Vagina (tissue), 2 donors: ENCODE measurements at regions not wholly inside any gene's neighbourhood (a gene's known extent, or its start where the extent isn't known, plus 50 kb on each side); places are given as distances from the start of the nearest gene placed in this dataset.

Experiments
- DNase-seq, 2 donors: peaks; one replicate each; pipeline ENCODE4 v3.0.0-alpha.2; 2017; ENCODE audit errors: extremely low spot score in 2 of 2
- H3K27ac ChIP-seq: fragments of 200-600 bp; sonication (generic); one replicate; pipeline ENCODE4 v1.5.1; 2019
- H3K27me3 ChIP-seq: fragments of 200-600 bp; sonication (generic); one replicate; pipeline ENCODE4 v1.5.1; 2019
- H3K36me3 ChIP-seq, 2 donors: fragments of 200-600 bp; sonication (generic); one replicate each; pipeline ENCODE4 v1.5.1; 2017 to 2019
- H3K4me1 ChIP-seq: fragments of 200-600 bp; sonication (generic); one replicate; pipeline ENCODE4 v1.5.1; 2019
- H3K4me3 ChIP-seq, 2 donors: fragments of 200-600 bp; sonication (generic); 1 replicate in 1 of 2; 2 replicates in 1 of 2; pipeline ENCODE4 v1.5.1; 2016 to 2019
- H3K9me3 ChIP-seq: fragments of 200-600 bp; sonication (generic); one replicate; pipeline ENCODE4 v1.5.1; 2019
- POLR2A ChIP-seq, 2 donors: fragments of 450-650 bp; IDR thresholded peaks; one replicate each; pipeline ENCODE4 v1.6.1; 2017; ENCODE audit warnings: antibody characterized with exemption in 2 of 2, mild to moderate bottlenecking in 2 of 2, moderate library complexity in 2 of 2
- POLR2AphosphoS5 ChIP-seq, 2 donors: sonication (generic); formaldehyde crosslinking; IDR thresholded peaks; one replicate each; pipeline ENCODE4 v1.9.0; 2017; ENCODE audit warnings: antibody characterized with exemption in 2 of 2, mild to moderate bottlenecking in 2 of 2, low read depth in 1 of 2; ENCODE audit not compliant: insufficient read depth in 1 of 2
- intact Hi-C: fragments of 100-400 bp; cut with DNase I; formaldehyde crosslinking; loops from one replicate; pipeline ENCODE4 v1.15.1; 2023
- TF ChIP-seq, protein P1 (sequence below), 3 experiments: fragments of 450-650 bp in 2 of 3; fragments of 200-600 bp in 1 of 3; sonication (generic) in 1 of 3; IDR thresholded peaks; one replicate each; pipeline ENCODE4 v1.5.1; 2017 to 2019; ENCODE audit warnings: antibody characterized with exemption in 3 of 3, mild to moderate bottlenecking in 2 of 3, moderate library complexity in 2 of 3

DNA sequence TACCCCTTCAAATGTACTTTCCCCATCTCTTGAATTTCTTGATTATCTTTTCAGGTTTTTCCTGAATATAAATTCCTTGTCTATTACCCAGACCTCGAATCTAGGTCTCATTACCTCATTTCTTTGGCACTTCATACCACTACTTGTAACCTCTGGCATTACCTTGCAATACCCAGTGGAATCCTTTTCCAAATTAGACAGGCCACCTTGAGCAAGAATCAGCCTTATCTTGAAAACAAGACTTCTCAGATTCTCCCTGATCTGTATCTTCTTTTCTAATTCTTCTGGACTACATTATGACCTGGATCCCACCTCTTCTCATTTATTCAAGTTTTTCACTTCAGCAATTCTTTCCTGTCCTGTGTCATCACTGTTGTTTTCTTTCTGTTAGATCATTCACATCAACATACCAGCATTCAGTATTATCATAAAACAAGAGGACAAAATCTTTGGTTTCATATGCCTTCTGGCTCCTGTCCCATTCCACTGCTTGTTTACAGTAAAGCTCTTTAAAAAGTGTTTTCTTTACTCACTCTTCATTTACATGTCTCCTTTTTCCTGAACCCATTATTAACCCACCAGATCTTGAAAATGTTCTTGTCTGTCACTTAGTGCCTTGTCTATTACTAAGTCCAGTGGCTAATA lies 275.6 kb upstream of the HS3ST1 start:
- H3K27ac ChIP-seq: no peak overlapping the region
- H3K36me3 ChIP-seq: no peaks in the 10 kb centered on the region
- H3K27me3 ChIP-seq: no peaks in the 10 kb centered on the region
- no peak for DNase-seq
- H3K4me1 ChIP-seq: no peaks in the 10 kb centered on the region
- no peak overlapping the region for H3K4me3 ChIP-seq
- no peak for TF ChIP-seq POLR2A (IDR thresholded peaks at IDR 0.05)
- TF ChIP-seq, protein P1, sequence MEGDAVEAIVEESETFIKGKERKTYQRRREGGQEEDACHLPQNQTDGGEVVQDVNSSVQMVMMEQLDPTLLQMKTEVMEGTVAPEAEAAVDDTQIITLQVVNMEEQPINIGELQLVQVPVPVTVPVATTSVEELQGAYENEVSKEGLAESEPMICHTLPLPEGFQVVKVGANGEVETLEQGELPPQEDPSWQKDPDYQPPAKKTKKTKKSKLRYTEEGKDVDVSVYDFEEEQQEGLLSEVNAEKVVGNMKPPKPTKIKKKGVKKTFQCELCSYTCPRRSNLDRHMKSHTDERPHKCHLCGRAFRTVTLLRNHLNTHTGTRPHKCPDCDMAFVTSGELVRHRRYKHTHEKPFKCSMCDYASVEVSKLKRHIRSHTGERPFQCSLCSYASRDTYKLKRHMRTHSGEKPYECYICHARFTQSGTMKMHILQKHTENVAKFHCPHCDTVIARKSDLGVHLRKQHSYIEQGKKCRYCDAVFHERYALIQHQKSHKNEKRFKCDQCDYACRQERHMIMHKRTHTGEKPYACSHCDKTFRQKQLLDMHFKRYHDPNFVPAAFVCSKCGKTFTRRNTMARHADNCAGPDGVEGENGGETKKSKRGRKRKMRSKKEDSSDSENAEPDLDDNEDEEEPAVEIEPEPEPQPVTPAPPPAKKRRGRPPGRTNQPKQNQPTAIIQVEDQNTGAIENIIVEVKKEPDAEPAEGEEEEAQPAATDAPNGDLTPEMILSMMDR (IDR thresholded peaks at IDR 0.05): no peak
- TF ChIP-seq POLR2AphosphoS5 (IDR thresholded peaks at IDR 0.05; ENCODE audit: insufficient read depth in 1 of 2, low read depth in 1 of 2): no peak
- H3K9me3 ChIP-seq: no peaks in the 10 kb centered on the region
- intact Hi-C loops: no loop called here

DNA sequence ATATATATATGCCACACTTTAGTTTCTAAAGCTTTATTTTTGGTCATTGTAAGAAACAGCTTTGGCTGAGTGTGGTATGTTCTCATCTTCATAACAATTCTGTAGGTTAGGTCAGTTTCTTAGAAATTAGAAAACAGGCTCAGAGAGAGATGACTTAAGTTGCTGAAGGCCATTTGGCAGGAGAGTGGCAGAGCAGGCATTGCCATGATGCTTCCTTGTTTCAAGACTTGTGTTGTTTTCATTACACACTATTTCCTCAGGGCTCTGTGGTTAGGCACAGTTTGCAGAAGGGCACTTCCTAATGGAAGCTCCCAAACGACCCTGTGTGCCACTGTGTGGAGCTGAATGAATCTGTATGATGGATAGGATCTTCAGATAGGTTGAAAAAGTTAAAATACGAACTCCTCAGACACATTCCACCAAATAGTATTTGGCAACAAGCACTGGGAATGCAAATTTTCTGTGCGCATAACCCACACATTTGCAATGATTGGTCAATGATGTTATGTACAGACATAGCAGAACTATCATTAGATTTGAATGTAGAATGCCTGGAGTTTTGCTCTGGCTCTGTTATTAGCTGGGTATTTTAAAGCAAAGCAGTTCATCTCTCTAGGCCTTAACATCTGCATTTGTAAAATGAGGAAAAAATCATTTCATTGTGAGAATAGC lies 274.3 kb upstream of the HS3ST1 start:
- Histone ChIP-seq H3K4me1 (no peaks in the 10 kb centered on the region), H3K4me3 (no peak overlapping the region), H3K27me3 (no peaks in the 10 kb centered on the region), H3K9me3 (no peaks in the 10 kb centered on the region), H3K27ac (no peak overlapping the region), H3K36me3 (no peaks in the 10 kb centered on the region)
- TF ChIP-seq POLR2A (IDR thresholded peaks at IDR 0.05) (no peak), POLR2AphosphoS5 (IDR thresholded peaks at IDR 0.05; ENCODE audit: insufficient read depth in 1 of 2, low read depth in 1 of 2) (no peak)
- TF ChIP-seq, protein P1 (IDR thresholded peaks at IDR 0.05): no peak
- DNase-seq: no peak
- intact Hi-C loops: no loop called here

DNA sequence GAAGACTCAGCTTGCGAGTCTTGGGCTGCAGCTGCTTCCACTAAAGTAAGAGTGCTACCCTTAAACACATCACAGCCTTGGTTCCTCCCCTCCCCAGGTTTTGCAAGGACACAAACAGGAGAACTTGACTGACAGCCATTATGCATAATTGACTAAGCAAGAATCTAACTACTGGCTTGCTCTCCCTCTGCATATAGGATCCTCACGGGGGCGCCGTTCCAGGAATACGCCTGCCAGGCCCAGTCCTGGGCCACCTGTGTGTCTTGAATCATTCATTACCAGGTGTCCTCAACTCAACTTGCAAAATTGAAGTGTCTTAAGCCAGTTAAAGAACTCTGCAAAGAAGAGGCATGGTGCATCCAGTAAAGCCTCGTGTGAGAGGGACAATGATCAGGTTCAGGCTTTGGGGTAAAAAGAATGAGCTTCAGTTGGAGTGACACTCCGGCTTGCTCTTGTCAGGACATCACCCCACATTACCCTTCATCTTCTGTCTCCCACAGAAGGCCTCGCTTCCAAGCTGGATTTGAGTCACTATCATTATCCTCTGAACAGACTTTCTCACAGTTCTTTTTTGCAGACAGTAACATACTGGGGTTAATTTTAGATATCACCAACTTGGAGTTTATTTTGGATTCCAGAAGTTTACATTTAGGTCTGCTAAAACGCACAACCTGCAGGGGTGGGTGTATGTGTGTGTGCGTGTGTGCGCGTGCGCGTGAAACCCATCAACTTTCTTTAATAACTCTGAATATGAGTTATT lies 273.5 kb upstream of the HS3ST1 start:
- Histone ChIP-seq H3K36me3 (no peaks in the 10 kb centered on the region), H3K27ac (no peak overlapping the region), H3K9me3 (no peaks in the 10 kb centered on the region), H3K4me3 (no peak overlapping the region), H3K27me3 (no peaks in the 10 kb centered on the region), H3K4me1 (no peaks in the 10 kb centered on the region)
- no peak for DNase-seq
- TF ChIP-seq POLR2AphosphoS5 (IDR thresholded peaks at IDR 0.05; ENCODE audit: insufficient read depth in 1 of 2, low read depth in 1 of 2): no peak
- TF ChIP-seq, protein P1 (IDR thresholded peaks at IDR 0.05): no peak
- no peak for TF ChIP-seq POLR2A (IDR thresholded peaks at IDR 0.05)
- intact Hi-C loops: no loop called here

DNA sequence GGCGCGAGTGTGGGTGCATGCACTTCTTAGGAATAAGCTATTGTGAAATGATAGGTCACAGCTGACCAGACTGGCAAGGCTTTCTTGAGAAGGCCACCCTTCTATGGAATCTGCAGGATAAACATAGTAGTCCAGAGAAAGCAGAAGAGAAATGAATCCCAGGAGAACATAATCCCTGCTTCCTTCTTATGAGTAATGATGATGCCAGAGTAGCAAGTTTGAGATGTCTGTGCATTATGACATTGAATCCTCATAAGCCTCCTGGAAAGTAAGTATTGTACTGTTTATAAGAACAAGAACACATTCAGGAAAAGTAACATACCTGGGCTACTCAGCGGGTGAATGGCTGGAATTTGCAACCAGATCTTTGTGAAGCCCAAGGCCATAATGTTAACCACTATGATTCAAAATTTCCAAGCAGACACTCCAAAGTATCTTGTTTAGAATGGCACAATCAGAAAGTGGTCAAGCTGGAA lies 272.1 kb upstream of the HS3ST1 start:
- H3K4me3 ChIP-seq: no peak overlapping the region
- no peak overlapping the region for H3K27ac ChIP-seq
- intact Hi-C loops: no loop called here

More for the DNA sequence above, 272.1 kb upstream of the HS3ST1 start:
- Histone ChIP-seq H3K36me3 (no peaks in the 10 kb centered on the region), H3K9me3 (no peaks in the 10 kb centered on the region), H3K4me1 (no peaks in the 10 kb centered on the region), H3K27me3 (no peaks in the 10 kb centered on the region)
- no peak for DNase-seq
- TF ChIP-seq POLR2A (IDR thresholded peaks at IDR 0.05): no peak
- no peak for TF ChIP-seq POLR2AphosphoS5 (IDR thresholded peaks at IDR 0.05; ENCODE audit: insufficient read depth in 1 of 2, low read depth in 1 of 2)
- TF ChIP-seq, protein P1 (IDR thresholded peaks at IDR 0.05): no peak
